HCT116 (cell line): ENCODE measurements at regions not wholly inside any gene's neighbourhood (a gene's known extent, or its start where the extent isn't known, plus 50 kb on each side); places are given as distances from the start of the nearest gene placed in this dataset.

Experiments used
- ATAC-seq: fragments of 200-7000 bp; cut with Tn5 transposase; 2 replicates; pipeline ENCODE4 v1.9.1; 2020; ENCODE audit warnings: mild to moderate bottlenecking, moderate library complexity
- BruUV-seq: library from RNA; stranded (reverse); fragments of 400-500 nt; replicated peaks from 2 replicates; lab custom pipeline; 2021; lab: Mats Ljungman, UMichigan
- CTCF ChIA-PET: fragments of 300-600 bp; sonication (Branson Sonifier 250); formaldehyde crosslinking; loops from one replicate; lab custom pipeline; 2021; ENCODE audit warnings: antibody characterized with exemption; lab: Charles Lee
- POLR2A ChIA-PET: fragments of 300-600, 350-600 bp; sonication (Branson Sonifier 250); formaldehyde crosslinking; loops from one replicate; lab custom pipeline; 2021; ENCODE audit warnings: antibody characterized with exemption; lab: Charles Lee
- RAD21 ChIA-PET, 2 experiments: fragments of 300-600 bp; sonication (Branson Sonifier 250); formaldehyde crosslinking; loops; one replicate each; lab custom pipeline; 2023; ENCODE audit warnings: low total read pairs in 2 of 2; ENCODE audit not compliant: uncharacterized antibody in 2 of 2, unreplicated experiment in 2 of 2, low non-redundant PET in 1 of 2; lab: Charles Lee
- DNase-seq: peaks from one replicate; pipeline ENCODE4 v3.0.0-alpha.2; 2010; ENCODE audit warnings: low read depth, low spot score
- H2AFZ ChIP-seq: fragments of 200-600 bp; shearing (Covaris generic), sonication (generic); 2 replicates; pipeline ENCODE4 v1.6.1; 2017; ENCODE audit warnings: low read depth, mixed run types, mixed read lengths, antibody characterized with exemption, low read length; ENCODE audit not compliant: poor library complexity, severe bottlenecking
- H3K27ac ChIP-seq: 2 replicates; pipeline ENCODE4 v1.5.1; 2012; ENCODE audit warnings: low read depth, low read length
- H3K27me3 ChIP-seq: fragments of 200-600 bp; sonication (generic); 2 replicates; pipeline ENCODE4 v1.6.1; 2016; ENCODE audit warnings: mixed run types, low read length, mixed read lengths; ENCODE audit not compliant: insufficient read depth
- H3K36me3 ChIP-seq, 2 experiments: fragments of 200-500 bp in 1 of 2; fragments of 200-600 bp in 1 of 2; sonication (Bioruptor generic) in 1 of 2; sonication (generic) in 1 of 2; 2 replicates each; pipeline versions ENCODE4 v1.5.1 to v1.6.1; 2014 to 2016; ENCODE audit warnings: low read length in 2 of 2, inconsistent platforms in 1 of 2, mixed read lengths in 1 of 2, mixed run types in 1 of 2; ENCODE audit not compliant: insufficient read depth in 2 of 2, control insufficient read depth in 1 of 2
- H3K4me1 ChIP-seq, 2 experiments: fragments of 200-600 bp in 1 of 2; sonication (generic) in 1 of 2; 2 replicates each; pipeline versions ENCODE4 v1.5.1 to v1.6.1; 2012 to 2017; ENCODE audit warnings: low read length in 2 of 2, inconsistent platforms in 1 of 2, mild to moderate bottlenecking in 1 of 2, mixed read lengths in 1 of 2, mixed run types in 1 of 2, moderate library complexity in 1 of 2; ENCODE audit not compliant: insufficient read depth in 2 of 2, control insufficient read depth in 1 of 2
- H3K4me2 ChIP-seq: fragments of 200-600 bp; sonication (generic); 2 replicates; pipeline ENCODE4 v1.6.1; 2017; ENCODE audit warnings: mixed run types, low read length, mixed read lengths
- H3K4me3 ChIP-seq, 2 experiments: fragments of 200-600 bp in 1 of 2; sonication (generic) in 1 of 2; replicated peaks in 1 of 2; 2 replicates each; pipeline ENCODE4 v1.5.1; 2011 to 2016; ENCODE audit warnings: low read length in 2 of 2, control low read depth in 1 of 2, low read depth in 1 of 2, mild to moderate bottlenecking in 1 of 2, mixed read lengths in 1 of 2, mixed run types in 1 of 2
- H3K79me2 ChIP-seq: fragments of 200-600 bp; sonication (generic); 2 replicates; pipeline ENCODE4 v1.6.1; 2017; ENCODE audit warnings: mild to moderate bottlenecking, mixed run types, low read length, moderate library complexity, mixed read lengths; ENCODE audit not compliant: insufficient read depth
- H3K9ac ChIP-seq: fragments of 200-600 bp; sonication (generic); 2 replicates; pipeline ENCODE4 v1.6.1; 2016; ENCODE audit warnings: low read length, mixed read lengths
- H3K9me2 ChIP-seq: fragments of 200-600 bp; sonication (generic), shearing (Covaris generic); 2 replicates; pipeline ENCODE4 v1.6.1; 2017; ENCODE audit warnings: mixed run types, mild to moderate bottlenecking, moderate library complexity; ENCODE audit not compliant: insufficient read depth
- H3K9me3 ChIP-seq, 2 experiments: fragments of 200-500 bp in 1 of 2; fragments of 200-600 bp in 1 of 2; sonication (Bioruptor generic) in 1 of 2; sonication (generic) in 1 of 2; 2 replicates each; pipeline ENCODE4 v1.6.1; 2014 to 2017; ENCODE audit warnings: low read length in 2 of 2, mixed read lengths in 2 of 2, inconsistent platforms in 1 of 2, low read depth in 1 of 2, mild to moderate bottlenecking in 1 of 2, mixed run types in 1 of 2, moderate library complexity in 1 of 2; ENCODE audit not compliant: control insufficient read depth in 1 of 2, insufficient read depth in 1 of 2
- H4K20me1 ChIP-seq: fragments of 200-600 bp; sonication (generic), shearing (Covaris generic); 2 replicates; pipeline ENCODE4 v1.6.1; 2017; ENCODE audit warnings: mixed run types, mild to moderate bottlenecking, moderate library complexity; ENCODE audit not compliant: insufficient read depth
- RAD21 ChIP-seq: IDR thresholded peaks from 2 replicates; pipeline ENCODE4 v1.6.1; 2012; ENCODE audit warnings: low read depth, mild to moderate bottlenecking
- SIN3A ChIP-seq: IDR thresholded peaks from 2 replicates; pipeline ENCODE4 v1.6.1; 2012; ENCODE audit warnings: low read depth
- SRF ChIP-seq: IDR thresholded peaks from 2 replicates; pipeline ENCODE4 v1.6.1; 2012; ENCODE audit warnings: low read depth
- TCF7L2 ChIP-seq: IDR thresholded peaks from 2 replicates; pipeline ENCODE4 v1.7.0; 2011; ENCODE audit warnings: borderline replicate concordance, inconsistent platforms; ENCODE audit not compliant: insufficient read depth, insufficient read length; ENCODE audit errors: extremely low read depth
- intact Hi-C: fragments of 100-400 bp; cut with micrococcal nuclease; formaldehyde crosslinking; loops from 2 replicates; pipeline ENCODE4 v1.10.0; 2022
- TF ChIP-seq, protein P1 (sequence below), 3 experiments: fragments of 200-600 bp in 1 of 3; sonication (generic) in 1 of 3; IDR thresholded peaks in 2 of 3; conservative IDR thresholded peaks in 1 of 3; 2 replicates each; pipeline ENCODE4 v1.5.1; 2012 to 2017; ENCODE audit warnings: low read depth in 2 of 3, low read length in 2 of 3, antibody characterized with exemption in 1 of 3, borderline replicate concordance in 1 of 3, control low read depth in 1 of 3, mild to moderate bottlenecking in 1 of 3, mixed read lengths in 1 of 3, mixed run types in 1 of 3, moderate library complexity in 1 of 3; ENCODE audit not compliant: insufficient read depth in 1 of 3
- TF ChIP-seq, protein P2 (sequence below): IDR thresholded peaks from 2 replicates; pipeline ENCODE4 v1.6.1; 2012

DNA sequence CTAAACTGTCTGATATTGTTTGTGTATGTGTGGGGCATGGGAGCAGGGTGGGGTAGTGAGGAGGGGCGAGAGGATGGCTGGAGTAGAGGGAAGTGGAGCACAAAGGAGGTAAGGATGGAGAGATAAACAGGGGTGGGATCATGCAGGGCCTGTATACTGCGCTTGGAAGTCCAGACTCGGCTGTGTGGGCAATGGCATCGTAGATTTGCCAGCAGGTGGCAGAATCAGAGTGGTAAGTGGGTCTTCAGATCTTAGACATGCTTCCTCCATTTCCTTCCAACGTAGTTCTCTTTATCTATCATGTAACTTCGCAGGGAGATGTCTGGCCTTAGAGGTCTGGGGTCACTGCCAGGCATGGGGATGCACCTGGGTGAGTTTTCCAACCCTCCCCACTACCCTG, 155.5 kb downstream of the PDGFRA start:
- POLR2A ChIA-PET = no interaction called here
- Histone ChIP-seq H3K9ac (no peak overlapping the region), H3K27me3 (peaks cover 12% of the 10 kb centered on the region; the same call in 1 of the 2 replicates), H3K36me3 (no peaks in the 10 kb centered on the region), H4K20me1 (no peaks in the 10 kb centered on the region), H2AFZ (no peak overlapping the region), H3K4me1 (no peaks in the 10 kb centered on the region), H3K4me2 (no peak overlapping the region), H3K27ac (no peak overlapping the region), H3K9me3 (no peaks in the 10 kb centered on the region), H3K4me3 (no peak overlapping the region), H3K79me2 (no peaks in the 10 kb centered on the region), H3K9me2 (no peaks in the 10 kb centered on the region)
- TF ChIP-seq, protein P1, sequence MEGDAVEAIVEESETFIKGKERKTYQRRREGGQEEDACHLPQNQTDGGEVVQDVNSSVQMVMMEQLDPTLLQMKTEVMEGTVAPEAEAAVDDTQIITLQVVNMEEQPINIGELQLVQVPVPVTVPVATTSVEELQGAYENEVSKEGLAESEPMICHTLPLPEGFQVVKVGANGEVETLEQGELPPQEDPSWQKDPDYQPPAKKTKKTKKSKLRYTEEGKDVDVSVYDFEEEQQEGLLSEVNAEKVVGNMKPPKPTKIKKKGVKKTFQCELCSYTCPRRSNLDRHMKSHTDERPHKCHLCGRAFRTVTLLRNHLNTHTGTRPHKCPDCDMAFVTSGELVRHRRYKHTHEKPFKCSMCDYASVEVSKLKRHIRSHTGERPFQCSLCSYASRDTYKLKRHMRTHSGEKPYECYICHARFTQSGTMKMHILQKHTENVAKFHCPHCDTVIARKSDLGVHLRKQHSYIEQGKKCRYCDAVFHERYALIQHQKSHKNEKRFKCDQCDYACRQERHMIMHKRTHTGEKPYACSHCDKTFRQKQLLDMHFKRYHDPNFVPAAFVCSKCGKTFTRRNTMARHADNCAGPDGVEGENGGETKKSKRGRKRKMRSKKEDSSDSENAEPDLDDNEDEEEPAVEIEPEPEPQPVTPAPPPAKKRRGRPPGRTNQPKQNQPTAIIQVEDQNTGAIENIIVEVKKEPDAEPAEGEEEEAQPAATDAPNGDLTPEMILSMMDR (IDR thresholded peaks at IDR 0.05 in 2 of 3, conservative IDR thresholded peaks at IDR 0.05 in 1 of 3; ENCODE audit: borderline replicate concordance in 1 of 3, insufficient read depth in 1 of 3, low read depth in 2 of 3, low read length in 2 of 3) = peak; percentile 19 to 38 (median 37); a peak in 3 of 6 replicates
- no peak for TF ChIP-seq SRF
- no peak for TF ChIP-seq TCF7L2
- peak; percentile 35 for TF ChIP-seq RAD21
- CTCF ChIA-PET = interaction anchor here (0.9 kb wide), 1 partner anchor 56 kb away, joined by 5 read pairs; no protein-coding TSS in a partner anchor
- ATAC-seq (peak; percentile 69), DNase-seq (peak; percentile 6)
- intact Hi-C loops = no loop called here
- BruUV-seq = no TSS peak
- RAD21 ChIA-PET = no interaction called here

DNA sequence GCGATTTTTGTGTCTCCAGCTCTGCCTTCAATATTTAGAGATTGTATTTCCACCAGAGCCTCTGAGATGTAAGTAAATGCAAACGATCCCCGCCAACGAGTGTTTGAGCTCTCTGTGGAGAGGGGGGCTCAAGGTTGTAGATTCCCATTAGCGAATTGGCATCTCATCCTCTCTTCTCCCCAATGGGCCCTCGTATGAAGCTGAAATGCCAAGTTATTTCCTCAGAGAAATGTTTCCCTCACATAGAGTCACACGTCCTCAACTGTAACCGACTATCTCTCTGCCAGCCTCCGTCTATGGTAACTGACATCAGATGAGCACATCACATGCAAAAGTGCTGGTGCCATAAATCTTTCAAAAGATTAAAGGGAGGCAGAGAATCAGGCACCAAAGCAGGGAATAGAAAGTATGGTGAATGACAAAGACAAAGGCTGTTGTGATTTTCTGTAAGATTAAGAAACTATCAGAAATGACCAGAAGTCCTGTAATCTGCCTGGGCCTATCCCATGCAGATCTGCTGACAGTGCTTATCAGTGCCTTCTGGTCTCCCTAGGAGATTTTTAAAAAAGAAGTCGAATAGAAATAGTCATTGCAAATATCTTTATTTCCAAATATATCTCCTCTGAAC, 157.1 kb downstream of the PDGFRA start:
- BruUV-seq = no TSS peak
- POLR2A ChIA-PET = no interaction called here

More for the DNA sequence above, 157.1 kb downstream of the PDGFRA start:
- Histone ChIP-seq H3K36me3 (no peaks in the 10 kb centered on the region), H3K9me3 (no peaks in the 10 kb centered on the region), H4K20me1 (no peaks in the 10 kb centered on the region), H3K4me2 (no peak overlapping the region), H3K4me3 (no peak overlapping the region), H3K4me1 (no peaks in the 10 kb centered on the region), H3K79me2 (no peaks in the 10 kb centered on the region), H2AFZ (no peak overlapping the region), H3K9ac (no peak overlapping the region), H3K27ac (no peak overlapping the region), H3K9me2 (no peaks in the 10 kb centered on the region), H3K27me3 (peaks cover 15% of the 10 kb centered on the region; the same call in 1 of the 2 replicates)
- ChIA-PET RAD21 (no interaction called here), CTCF (no interaction called here)
- intact Hi-C loops = no loop called here
- DNase-seq (no peak), ATAC-seq (no peak)
- TF ChIP-seq SIN3A (no peak), RAD21 (no peak)
- TF ChIP-seq, protein P2, sequence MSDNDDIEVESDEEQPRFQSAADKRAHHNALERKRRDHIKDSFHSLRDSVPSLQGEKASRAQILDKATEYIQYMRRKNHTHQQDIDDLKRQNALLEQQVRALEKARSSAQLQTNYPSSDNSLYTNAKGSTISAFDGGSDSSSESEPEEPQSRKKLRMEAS = no peak
